ENCODE measurements at regions not wholly inside any gene's neighbourhood (a gene's known extent, or its start where the extent isn't known, plus 50 kb on each side); places are given as distances from the start of the nearest gene placed in this dataset.

- Histone ChIP-seq H3K27me3 (ENCODE audit: insufficient read depth, low read length, poor library complexity) (no peaks in the 10 kb centered on the region), H2AFZ (ENCODE audit: low read depth, low read length) (no peak overlapping the region), H3K9me3 (ENCODE audit: insufficient read depth, low read length, severe bottlenecking) (no peaks in the 10 kb centered on the region), H4K20me1 (ENCODE audit: insufficient read depth, low read length) (no peaks in the 10 kb centered on the region), H3K79me2 (ENCODE audit: insufficient read depth, low read length) (no peaks in the 10 kb centered on the region), H3K27ac (ENCODE audit: low read length) (no peak overlapping the region), H3K4me2 (ENCODE audit: insufficient read depth, low read length) (no peak overlapping the region), H3K4me3 (ENCODE audit: low read depth in 1 of 2, low read length in 2 of 2) (no peak overlapping the region), H3K36me3 (ENCODE audit: insufficient read depth, low read length) (no peaks in the 10 kb centered on the region), H3K4me1 (ENCODE audit: insufficient read depth, low read length) (no peaks in the 10 kb centered on the region), H3K9ac (ENCODE audit: low read depth, low read length) (no peak overlapping the region)
- no peak for ATAC-seq (ENCODE audit: insufficient read depth, low read depth)
- TF ChIP-seq CTCF (IDR thresholded peaks at IDR 0.05; ENCODE audit: borderline replicate concordance, extremely low read depth, low read length, poor library complexity, severe bottlenecking) (no peak), EZH2 (IDR thresholded peaks at IDR 0.05; ENCODE audit: borderline replicate concordance, low read depth, low read length, severe bottlenecking) (no peak)
- no peak for DNase-seq
Measured at GRCh38 chr11:29734287-29734686, 282.5 kb downstream of the KCNA4 start.

GRCh38 chr11:29713831-29714320, 303.0 kb downstream of the KCNA4 start:
- no peak overlapping the region for H3K27ac ChIP-seq (ENCODE audit: low read length)
- TF ChIP-seq CTCF (IDR thresholded peaks at IDR 0.05; ENCODE audit: borderline replicate concordance, extremely low read depth, low read length, poor library complexity, severe bottlenecking) (no peak), EZH2 (IDR thresholded peaks at IDR 0.05; ENCODE audit: borderline replicate concordance, low read depth, low read length, severe bottlenecking) (no peak)
- no peaks in the 10 kb centered on the region for H3K79me2 ChIP-seq (ENCODE audit: insufficient read depth, low read length)
- no peaks in the 10 kb centered on the region for H4K20me1 ChIP-seq (ENCODE audit: insufficient read depth, low read length)
- H3K9ac ChIP-seq (ENCODE audit: low read depth, low read length): no peak overlapping the region
- H3K36me3 ChIP-seq (ENCODE audit: insufficient read depth, low read length): no peaks in the 10 kb centered on the region
- DNase-seq (no peak), ATAC-seq (ENCODE audit: insufficient read depth, low read depth) (no peak)
- no peaks in the 10 kb centered on the region for H3K4me1 ChIP-seq (ENCODE audit: insufficient read depth, low read length)
- no peak overlapping the region for H3K4me2 ChIP-seq (ENCODE audit: insufficient read depth, low read length)
- no peak overlapping the region for H2AFZ ChIP-seq (ENCODE audit: low read depth, low read length)
- no peaks in the 10 kb centered on the region for H3K27me3 ChIP-seq (ENCODE audit: insufficient read depth, low read length, poor library complexity)
- H3K4me3 ChIP-seq (ENCODE audit: low read depth in 1 of 2, low read length in 2 of 2): no peak overlapping the region
- no peaks in the 10 kb centered on the region for H3K9me3 ChIP-seq (ENCODE audit: insufficient read depth, low read length, severe bottlenecking)

GRCh38 chr11:29712616-29713015, 304.2 kb downstream of the KCNA4 start:
- Histone ChIP-seq H3K4me2 (ENCODE audit: insufficient read depth, low read length) (no peak overlapping the region), H2AFZ (ENCODE audit: low read depth, low read length) (no peak overlapping the region), H3K4me1 (ENCODE audit: insufficient read depth, low read length) (no peaks in the 10 kb centered on the region), H4K20me1 (ENCODE audit: insufficient read depth, low read length) (no peaks in the 10 kb centered on the region), H3K9me3 (ENCODE audit: insufficient read depth, low read length, severe bottlenecking) (no peaks in the 10 kb centered on the region), H3K27ac (ENCODE audit: low read length) (no peak overlapping the region), H3K9ac (ENCODE audit: low read depth, low read length) (no peak overlapping the region), H3K79me2 (ENCODE audit: insufficient read depth, low read length) (no peaks in the 10 kb centered on the region), H3K27me3 (ENCODE audit: insufficient read depth, low read length, poor library complexity) (no peaks in the 10 kb centered on the region), H3K36me3 (ENCODE audit: insufficient read depth, low read length) (no peaks in the 10 kb centered on the region), H3K4me3 (ENCODE audit: low read depth in 1 of 2, low read length in 2 of 2) (no peak overlapping the region)
- ATAC-seq (ENCODE audit: insufficient read depth, low read depth): no peak
- TF ChIP-seq EZH2 (IDR thresholded peaks at IDR 0.05; ENCODE audit: borderline replicate concordance, low read depth, low read length, severe bottlenecking) (no peak), CTCF (IDR thresholded peaks at IDR 0.05; ENCODE audit: borderline replicate concordance, extremely low read depth, low read length, poor library complexity, severe bottlenecking) (no peak)
- DNase-seq: no peak

- Histone ChIP-seq H4K20me1 (ENCODE audit: insufficient read depth, low read length) (no peaks in the 10 kb centered on the region), H3K4me2 (ENCODE audit: insufficient read depth, low read length) (no peak overlapping the region), H3K4me3 (ENCODE audit: low read depth in 1 of 2, low read length in 2 of 2) (no peak overlapping the region), H3K27ac (ENCODE audit: low read length) (no peak overlapping the region), H3K79me2 (ENCODE audit: insufficient read depth, low read length) (no peaks in the 10 kb centered on the region), H3K27me3 (ENCODE audit: insufficient read depth, low read length, poor library complexity) (no peaks in the 10 kb centered on the region), H3K4me1 (ENCODE audit: insufficient read depth, low read length) (no peaks in the 10 kb centered on the region), H3K9ac (ENCODE audit: low read depth, low read length) (no peak overlapping the region), H2AFZ (ENCODE audit: low read depth, low read length) (no peak overlapping the region), H3K9me3 (ENCODE audit: insufficient read depth, low read length, severe bottlenecking) (no peaks in the 10 kb centered on the region), H3K36me3 (ENCODE audit: insufficient read depth, low read length) (no peaks in the 10 kb centered on the region)
- ATAC-seq (ENCODE audit: insufficient read depth, low read depth) (no peak), DNase-seq (no peak)
- no peak for TF ChIP-seq EZH2 (IDR thresholded peaks at IDR 0.05; ENCODE audit: borderline replicate concordance, low read depth, low read length, severe bottlenecking)
- TF ChIP-seq CTCF (IDR thresholded peaks at IDR 0.05; ENCODE audit: borderline replicate concordance, extremely low read depth, low read length, poor library complexity, severe bottlenecking): no peak
Measured at GRCh38 chr11:29707924-29708323, 308.9 kb downstream of the KCNA4 start.

Data from DND-41 (cell line).